Neural progenitor cell (in vitro differentiated cells): ENCODE measurements at regions not wholly inside any gene's neighbourhood (a gene's known extent, or its start where the extent isn't known, plus 50 kb on each side); places are given as distances from the start of the nearest gene placed in this dataset.

Experiments
- CTCF ChIP-seq: fragments of 200-600 bp; sonication (generic); IDR thresholded peaks from 2 replicates; pipeline ENCODE4 v1.5.1; 2017; ENCODE audit warnings: antibody characterized with exemption, mild to moderate bottlenecking
- EZH2 ChIP-seq: fragments of 200-600 bp; sonication (generic); IDR thresholded peaks from 2 replicates; pipeline ENCODE4 v1.6.1; 2017; ENCODE audit warnings: antibody characterized with exemption, mild to moderate bottlenecking, moderate library complexity
- EZH2phosphoT487 ChIP-seq: fragments of 200-600 bp; sonication (generic); IDR thresholded peaks from 2 replicates; pipeline ENCODE4 v1.6.1; 2017; ENCODE audit warnings: antibody characterized with exemption

DNA sequence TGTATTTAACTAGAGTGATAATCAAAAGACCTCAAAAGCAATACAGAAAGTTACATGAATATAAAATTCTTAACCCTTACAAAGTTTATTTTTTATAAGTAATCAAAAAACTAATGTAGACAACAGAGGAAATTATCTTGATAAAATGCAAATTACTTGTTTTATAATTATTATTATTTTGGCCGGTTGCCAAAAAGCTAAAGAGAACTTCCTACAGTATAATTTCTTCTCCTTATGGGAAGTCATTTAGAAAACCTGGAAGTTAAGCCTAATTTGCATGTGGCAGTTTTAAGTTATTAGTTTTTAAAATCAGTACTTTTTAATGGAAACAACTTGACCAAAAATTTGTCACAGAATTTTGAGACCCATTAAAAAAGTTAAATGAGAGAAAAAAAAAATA is 621.3 kb upstream of the PCDH10 start:
- TF ChIP-seq CTCF = no peak
- TF ChIP-seq EZH2 = no peak
- no peak for TF ChIP-seq EZH2phosphoT487
